ENCODE measurements at regions not wholly inside any gene's neighbourhood (a gene's known extent, or its start where the extent isn't known, plus 50 kb on each side); places are given as distances from the start of the nearest gene placed in this dataset.

DNA sequence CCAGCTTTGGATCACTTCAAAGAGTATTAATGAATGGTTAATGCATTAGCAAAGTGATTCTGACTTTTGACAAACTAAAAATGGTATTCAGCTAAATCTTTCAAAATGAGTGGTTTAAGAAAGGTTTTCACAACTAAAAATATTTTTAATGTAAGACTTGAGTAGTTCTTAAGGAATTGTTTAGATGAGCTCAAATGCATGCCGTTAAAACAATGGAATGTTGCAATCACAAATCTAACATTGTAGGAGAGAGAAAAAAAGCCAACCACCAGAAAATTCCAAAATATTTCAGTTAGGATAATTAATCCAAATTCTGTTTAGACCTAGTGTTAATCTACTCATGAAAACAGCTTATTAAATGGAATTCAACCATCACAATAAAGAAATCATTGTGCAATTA lies 1044.8 kb upstream of the SLC10A2 start:
- no peak for DNase-seq

DNA sequence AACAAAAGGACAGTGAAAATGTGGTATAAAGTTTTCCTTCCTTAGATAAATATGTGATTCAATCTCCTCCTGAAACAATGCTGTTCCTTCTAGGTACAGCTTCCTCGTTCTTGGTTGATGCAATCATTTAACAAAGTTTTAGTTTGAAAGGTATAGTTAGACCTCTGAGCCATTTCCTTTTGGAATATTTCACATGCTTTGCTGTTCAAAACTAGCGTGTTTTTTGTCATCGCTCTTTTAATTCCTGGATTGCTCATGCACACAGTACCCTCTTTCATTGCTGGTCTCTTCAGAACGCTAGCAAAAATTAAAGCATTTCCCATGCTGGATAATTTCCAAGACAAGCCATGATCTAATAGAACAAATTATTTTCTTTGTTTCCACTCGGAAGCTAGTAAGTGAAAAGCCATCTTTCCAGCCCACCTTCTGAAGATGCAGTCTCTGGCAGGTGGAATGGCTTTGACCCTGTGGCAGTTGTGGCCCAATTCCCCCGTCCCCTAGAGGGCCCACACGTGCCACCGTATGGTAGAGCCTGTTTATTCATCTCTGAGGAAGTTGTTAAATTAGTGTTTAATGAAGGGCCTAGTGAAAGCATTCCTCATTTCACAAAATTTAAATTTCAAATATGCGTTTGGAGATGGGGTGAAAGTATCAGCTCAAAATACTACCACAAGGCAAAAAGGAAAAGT lies 1040.6 kb upstream of the SLC10A2 start:
- no peak for DNase-seq

DNA sequence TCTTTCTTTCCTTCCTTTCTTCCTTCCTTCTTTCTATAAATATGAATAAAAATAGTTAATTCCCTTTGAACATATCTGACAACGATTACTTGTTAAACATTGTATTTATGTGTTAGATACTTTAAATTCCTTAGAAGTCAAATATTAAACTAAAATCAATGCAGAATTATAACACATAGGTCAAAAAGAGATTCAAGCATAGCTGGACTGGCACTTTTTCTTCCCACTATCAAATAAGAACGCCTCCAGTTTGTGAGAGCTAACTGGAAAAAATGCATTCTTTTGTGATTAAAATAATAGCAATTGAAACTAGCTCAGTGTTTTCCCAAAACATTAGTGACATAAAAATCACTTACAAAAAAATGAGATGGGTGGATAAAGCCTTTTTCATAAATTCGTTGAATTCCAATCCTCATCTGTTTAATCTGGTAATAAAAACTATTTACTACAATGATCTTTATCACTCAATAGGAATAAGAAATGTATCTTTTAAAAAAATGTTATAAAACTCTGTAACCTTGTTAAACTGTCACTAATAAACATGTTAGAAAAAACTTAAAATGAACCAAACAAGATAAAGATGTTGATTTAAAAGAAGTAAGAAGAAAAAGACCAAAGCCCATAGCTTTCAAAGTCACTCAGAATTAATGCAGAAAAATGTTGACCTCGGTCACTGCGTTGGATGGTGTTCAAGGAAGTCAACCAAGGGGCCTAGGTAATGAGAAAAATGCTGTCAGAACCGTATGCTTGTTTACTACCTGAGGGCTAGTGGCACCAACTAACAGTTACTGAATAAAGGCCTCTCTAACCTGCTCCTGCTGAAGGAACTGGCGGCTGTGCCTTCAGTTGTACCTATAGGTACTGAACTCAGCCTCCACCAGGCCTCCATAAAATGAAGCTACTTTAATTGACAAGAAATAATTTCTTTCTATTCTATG lies 1039.5 kb upstream of the SLC10A2 start:
- no peak for DNase-seq

- no peak for DNase-seq
These were observed 1033.5 kb upstream of the SLC10A2 start for GRCh38 chr13:104099750-104100149.

DNA sequence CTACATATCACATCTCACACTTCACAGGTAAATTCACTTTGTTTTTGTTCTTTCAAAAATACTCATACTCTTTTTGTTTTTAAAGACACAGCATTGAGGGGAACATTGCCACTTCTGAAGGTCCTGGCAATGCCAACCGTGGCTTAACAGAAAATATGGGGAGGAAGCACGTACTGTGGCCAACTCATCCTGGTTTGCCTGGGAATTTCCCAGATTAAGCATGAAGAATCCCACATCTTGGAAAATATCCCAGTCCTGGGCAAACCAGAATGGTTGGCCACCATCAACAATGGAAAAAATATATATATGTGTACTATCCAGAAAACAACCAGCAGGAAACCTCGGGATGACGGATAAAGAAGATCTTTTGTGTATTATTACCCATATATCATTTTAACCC lies 1032.2 kb upstream of the SLC10A2 start:
- DNase-seq: no peak

GRCh38 chr13:104086759-104087158 lies 1020.5 kb upstream of the SLC10A2 start:
- DNase-seq: no peak

DNA sequence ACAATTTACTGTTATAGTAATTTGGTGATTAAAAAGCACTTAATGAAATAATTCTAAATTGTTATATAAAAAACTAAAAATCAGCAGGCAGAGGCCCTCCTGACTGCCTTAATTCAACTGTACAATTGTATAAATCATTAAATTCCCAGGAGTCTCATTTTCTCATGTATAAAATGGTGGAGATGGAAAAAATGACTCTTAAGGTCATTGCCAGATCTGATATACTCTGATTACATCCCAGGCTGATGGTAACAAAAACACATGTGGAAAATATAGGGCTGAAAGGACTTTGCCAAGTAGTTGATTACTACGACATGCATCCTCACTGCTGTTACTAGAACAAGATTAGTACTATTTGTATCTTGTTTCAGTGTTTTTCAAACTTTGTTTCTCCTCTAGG lies 1020.0 kb upstream of the SLC10A2 start:
- DNase-seq: no peak

- no peak for DNase-seq
These were observed 1019.4 kb upstream of the SLC10A2 start for GRCh38 chr13:104085611-104086010.

- no peak for DNase-seq
These were observed 1008.1 kb upstream of the SLC10A2 start for GRCh38 chr13:104074326-104074725.

GRCh38 chr13:104071806-104072205 lies 1005.6 kb upstream of the SLC10A2 start:
- no peak for DNase-seq

- no peak for DNase-seq
These were observed 999.1 kb upstream of the SLC10A2 start for GRCh38 chr13:104065328-104065727.

DNA sequence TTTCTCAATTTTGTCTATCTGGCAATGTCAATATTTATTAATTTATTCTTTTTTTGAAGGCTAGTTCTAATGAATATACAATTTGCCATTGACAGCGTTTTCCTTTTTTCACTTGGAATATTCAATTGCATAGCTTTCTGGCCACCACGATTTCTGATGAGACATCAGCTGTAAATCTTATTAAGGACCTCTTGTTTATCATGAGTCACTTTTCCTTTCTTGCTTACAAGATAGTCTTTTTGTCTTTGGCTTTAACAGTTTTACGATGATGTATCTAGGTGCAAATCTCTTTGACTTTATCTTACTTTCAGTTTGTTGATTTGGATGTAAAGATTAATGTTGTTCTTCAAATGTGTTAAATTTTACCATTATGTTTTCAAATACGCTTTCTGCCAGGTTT lies 991.6 kb upstream of the SLC10A2 start:
- DNase-seq: no peak

- DNase-seq: no peak
These were observed 979.7 kb upstream of the SLC10A2 start for GRCh38 chr13:104045907-104046306.

DNA sequence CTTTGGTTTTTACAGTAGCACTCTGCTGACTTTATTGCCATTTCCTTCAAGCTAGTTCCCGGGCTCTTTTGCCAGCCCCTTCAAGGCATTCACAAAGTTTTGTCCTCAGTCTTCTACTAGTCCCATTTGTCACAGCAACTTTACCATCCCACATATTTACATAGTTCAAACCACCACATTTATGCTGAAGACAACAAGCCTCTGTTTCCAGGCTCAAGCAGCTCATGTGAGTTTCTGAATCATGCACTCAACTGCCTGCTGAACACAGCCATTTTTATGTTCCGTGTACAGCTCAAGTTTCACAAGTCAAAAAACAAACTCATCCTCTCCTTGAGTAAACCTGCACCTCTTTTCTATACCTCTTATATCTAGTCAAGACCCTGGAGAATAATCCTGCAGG lies 977.0 kb upstream of the SLC10A2 start:
- no peak for DNase-seq

GRCh38 chr13:104034891-104035290 lies 968.7 kb upstream of the SLC10A2 start:
- DNase-seq: no peak

- DNase-seq: no peak
These were observed 959.1 kb upstream of the SLC10A2 start for GRCh38 chr13:104025303-104025702.

DNA sequence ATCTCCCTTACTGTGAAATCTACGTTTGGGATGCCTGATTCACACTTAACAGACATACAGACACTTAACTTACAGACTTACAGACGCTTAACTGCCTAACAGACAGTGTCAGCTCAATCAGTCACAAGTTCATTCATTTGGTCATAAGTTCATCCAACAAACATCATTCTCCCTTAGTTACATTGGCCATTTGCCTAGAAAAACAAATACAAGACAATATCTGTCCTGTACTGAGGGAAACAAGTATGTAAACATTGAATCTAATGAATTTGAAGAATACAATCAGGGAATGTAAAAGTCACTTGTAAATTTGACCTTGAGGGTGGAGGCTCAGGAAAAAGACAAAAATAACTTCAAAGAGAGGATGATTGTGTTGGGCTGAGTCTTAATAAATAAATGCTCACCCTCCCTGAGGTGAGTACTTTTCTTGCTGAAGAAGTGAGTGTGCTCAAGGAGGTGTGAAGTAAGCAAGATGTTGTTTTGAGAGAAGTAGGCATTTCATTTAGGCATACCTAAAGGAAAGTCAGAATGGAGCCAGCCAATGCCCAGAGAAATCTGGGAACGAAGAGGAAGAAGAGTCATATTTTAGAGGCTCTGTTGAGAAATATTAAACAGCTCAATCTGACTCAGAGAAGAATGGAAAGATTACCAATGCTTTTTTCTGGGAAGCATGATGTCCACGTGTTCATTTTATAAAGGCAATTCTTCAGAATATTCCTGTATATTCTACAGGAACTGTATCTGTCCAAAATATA lies 958.4 kb upstream of the SLC10A2 start:
- no peak for DNase-seq

GRCh38 chr13:104021806-104022397 lies 955.7 kb upstream of the SLC10A2 start:
- DNase-seq: no peak

- no peak for DNase-seq
These were observed 951.1 kb upstream of the SLC10A2 start for GRCh38 chr13:104017317-104017716.

- no peak for DNase-seq
These were observed 949.6 kb upstream of the SLC10A2 start for GRCh38 chr13:104015646-104016396.

DNA sequence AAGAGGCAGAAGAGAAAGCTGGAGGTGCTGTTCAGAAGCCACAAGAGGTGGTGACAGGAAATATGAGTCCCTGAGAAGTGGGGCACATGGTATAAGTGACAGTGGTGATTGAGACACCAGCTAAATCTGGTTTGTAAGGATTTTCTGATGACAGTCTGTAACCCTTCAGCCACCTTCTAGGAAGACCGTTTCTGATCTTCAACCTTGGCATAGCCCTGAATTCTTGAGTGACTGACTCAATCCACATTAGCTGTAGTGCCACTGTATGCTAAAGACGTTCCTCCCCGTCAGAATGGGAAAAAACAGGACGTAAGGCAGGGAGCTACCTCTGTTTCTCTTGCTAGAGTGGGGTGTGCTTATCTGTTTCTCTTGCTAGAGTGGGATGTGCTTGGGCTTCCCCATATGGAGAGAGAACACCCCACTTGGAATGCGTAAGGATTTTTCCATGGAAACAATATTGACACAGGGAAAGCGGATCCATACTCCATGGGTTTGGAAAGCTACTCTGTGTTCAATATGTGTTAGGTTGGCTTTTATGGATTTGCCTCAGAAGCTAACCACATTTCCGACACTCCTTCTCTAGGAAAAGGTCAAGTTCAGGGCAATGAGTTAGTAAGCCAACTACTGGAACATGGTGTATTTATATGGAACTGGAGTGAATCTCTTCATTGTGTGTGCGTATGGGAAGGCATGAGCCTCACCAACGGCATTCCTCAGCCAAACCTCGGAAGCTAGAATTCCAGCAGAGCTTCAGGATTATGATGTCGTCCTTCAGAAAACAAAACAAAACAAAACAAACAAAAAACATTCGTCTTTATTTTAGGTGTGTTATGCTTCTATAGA lies 948.8 kb upstream of the SLC10A2 start:
- peak; percentile 8 for DNase-seq

Data from fibroblast of skin of abdomen (primary cell).